WTC11 (cell line): ENCODE measurements at regions not wholly inside any gene's neighbourhood (a gene's known extent, or its start where the extent isn't known, plus 50 kb on each side); places are given as distances from the start of the nearest gene placed in this dataset.

ENCODE experiments used
- ATAC-seq: fragments of 200-7000 bp; cut with Tn5 transposase; 2 replicates; pipeline ENCODE4 v1.10.0; 2021; ENCODE audit warnings: mild to moderate bottlenecking, moderate library complexity
- CTCF ChIA-PET: fragments of 300-600 bp; sonication (Branson Sonifier 250); formaldehyde crosslinking; loops from one replicate; lab custom pipeline; 2021; ENCODE audit warnings: antibody characterized with exemption; lab: Charles Lee
- POLR2A ChIA-PET: fragments of 350-600 bp; sonication (Branson Sonifier 250); formaldehyde crosslinking; loops from one replicate; lab custom pipeline; 2021; ENCODE audit warnings: antibody characterized with exemption; lab: Charles Lee
- DNase-seq: peaks from one replicate; pipeline ENCODE4 v3.0.0; 2021; ENCODE audit warnings: low spot score
- H3K27ac Mint-ChIP-seq: 2 replicates; pipeline ENCODE4 v1.8.0; 2021; ENCODE audit warnings: mixed read lengths
- H3K27me3 Mint-ChIP-seq: 2 replicates; pipeline ENCODE4 v1.8.0; 2021; ENCODE audit warnings: low read depth, mild to moderate bottlenecking, moderate library complexity, mixed read lengths
- H3K36me3 Mint-ChIP-seq: 2 replicates; pipeline ENCODE4 v1.8.0; 2021; ENCODE audit warnings: mixed read lengths
- H3K4me1 Mint-ChIP-seq: 2 replicates; pipeline ENCODE4 v1.8.0; 2022; ENCODE audit warnings: mixed read lengths
- H3K4me3 Mint-ChIP-seq: 2 replicates; pipeline ENCODE4 v1.8.0; 2021; ENCODE audit warnings: mild to moderate bottlenecking, moderate library complexity, mixed read lengths
- H3K9me3 Mint-ChIP-seq: 2 replicates; pipeline ENCODE4 v1.8.0; 2021; ENCODE audit warnings: mixed read lengths
- ARID4B ChIP-seq: sonication (generic); formaldehyde crosslinking; IDR thresholded peaks from 2 replicates; pipeline ENCODE4 v1.8.0; 2023; ENCODE audit warnings: missing genetic modification reagents, mild to moderate bottlenecking, borderline replicate concordance
- ATF1 ChIP-seq: sonication (generic); formaldehyde crosslinking; IDR thresholded peaks from 2 replicates; pipeline ENCODE4 v1.8.1; 2023; ENCODE audit warnings: mild to moderate bottlenecking, moderate library complexity, missing genetic modification reagents
- ATF3 ChIP-seq: sonication (generic); formaldehyde crosslinking; conservative IDR thresholded peaks from 2 replicates; pipeline ENCODE4 v1.8.1; 2022; ENCODE audit warnings: mild to moderate bottlenecking, missing genetic modification reagents
- E2F4 ChIP-seq: sonication (generic); formaldehyde crosslinking; IDR thresholded peaks from 2 replicates; pipeline ENCODE4 v1.8.1; 2022; ENCODE audit warnings: low read depth, mild to moderate bottlenecking, moderate library complexity, missing genetic modification reagents, borderline replicate concordance
- ETV6 ChIP-seq: sonication (generic); formaldehyde crosslinking; IDR thresholded peaks from 2 replicates; pipeline ENCODE4 v1.8.1; 2022; ENCODE audit warnings: mild to moderate bottlenecking, missing genetic modification reagents
- FOXJ3 ChIP-seq: sonication (generic); formaldehyde crosslinking; IDR thresholded peaks from 2 replicates; pipeline ENCODE4 v1.9.0; 2021; ENCODE audit warnings: missing genetic modification reagents, mild to moderate bottlenecking, borderline replicate concordance
- FOXK1 ChIP-seq: sonication (generic); formaldehyde crosslinking; IDR thresholded peaks from 2 replicates; pipeline ENCODE4 v1.8.0; 2022; ENCODE audit warnings: mild to moderate bottlenecking, moderate library complexity, missing genetic modification reagents
- GRHL2 ChIP-seq: fragments of 250-450 bp; sonication (Bioruptor Pico); IDR thresholded peaks from 2 replicates; pipeline ENCODE4 v1.8.0; 2022; ENCODE audit warnings: mild to moderate bottlenecking, moderate library complexity; ENCODE audit not compliant: insufficient replicate concordance, severe bottlenecking
- MLX ChIP-seq: sonication (generic); formaldehyde crosslinking; IDR thresholded peaks from 2 replicates; pipeline ENCODE4 v1.8.1; 2023; ENCODE audit warnings: mild to moderate bottlenecking, missing genetic modification reagents, moderate library complexity
- SOX15 ChIP-seq: fragments of 250-450 bp; sonication (Bioruptor Pico); IDR thresholded peaks from 2 replicates; pipeline ENCODE4 v1.9.0; 2021; ENCODE audit warnings: mild to moderate bottlenecking
- TEAD4 ChIP-seq: sonication (generic); formaldehyde crosslinking; IDR thresholded peaks from 2 replicates; pipeline ENCODE4 v1.8.0; 2022; ENCODE audit warnings: mild to moderate bottlenecking, missing genetic modification reagents
- USF2 ChIP-seq: sonication (generic); formaldehyde crosslinking; IDR thresholded peaks from 2 replicates; pipeline ENCODE4 v1.8.1; 2023; ENCODE audit warnings: mild to moderate bottlenecking, missing genetic modification reagents, moderate library complexity
- ZNF121 ChIP-seq: sonication (generic); formaldehyde crosslinking; IDR thresholded peaks from 2 replicates; pipeline ENCODE4 v1.8.0; 2023; ENCODE audit warnings: missing genetic modification reagents
- ZNF512 ChIP-seq: sonication (generic); formaldehyde crosslinking; IDR thresholded peaks from 2 replicates; pipeline ENCODE4 v1.8.1; 2022; ENCODE audit warnings: missing genetic modification reagents, borderline replicate concordance
- ZNF532 ChIP-seq: fragments of 250-450 bp; sonication (Bioruptor Pico); IDR thresholded peaks from 2 replicates; pipeline ENCODE4 v1.9.0; 2021; ENCODE audit warnings: mild to moderate bottlenecking, borderline replicate concordance

GRCh38 chr5:57917004-57917403 is 434.4 kb upstream of the ACTBL2 start:
- TF ChIP-seq ZNF512 (CRISPR knock-in tag) (no peak), E2F4 (no peak)

GRCh38 chr5:57915536-57915935 is 432.9 kb upstream of the ACTBL2 start:
- ATAC-seq (no peak), DNase-seq (no peak)
- Mint-ChIP-seq H3K36me3 (no peaks in the 10 kb centered on the region), H3K9me3 (peaks cover 6% of the 10 kb centered on the region), H3K27me3 (no peaks in the 10 kb centered on the region), H3K27ac (no peak overlapping the region), H3K4me1 (peaks cover 6% of the 10 kb centered on the region; the same call in 1 of the 2 replicates), H3K4me3 (no peak overlapping the region)
- POLR2A ChIA-PET, result no interaction called here
- TF ChIP-seq ATF1 (CRISPR knock-in tag) (no peak), MLX (no peak), ZNF532 (CRISPR knock-in tag) (no peak), TEAD4 (CRISPR knock-in tag) (no peak), USF2 (CRISPR knock-in tag) (no peak), FOXJ3 (no peak)
- CTCF ChIA-PET, result no interaction called here

More at GRCh38 chr5:57917004-57917403, 434.4 kb upstream of the ACTBL2 start:
- POLR2A ChIA-PET, result no interaction called here
- H3K27me3 Mint-ChIP-seq, result no peaks in the 10 kb centered on the region
- H3K4me1 Mint-ChIP-seq, result peaks cover 6% of the 10 kb centered on the region; the same call in 1 of the 2 replicates
- CTCF ChIA-PET, result no interaction called here
- no peak overlapping the region for H3K27ac Mint-ChIP-seq
- H3K4me3 Mint-ChIP-seq, result no peak overlapping the region
- DNase-seq (no peak), ATAC-seq (no peak)
- H3K9me3 Mint-ChIP-seq, result peaks cover 14% of the 10 kb centered on the region
- H3K36me3 Mint-ChIP-seq, result peaks cover 4% of the 10 kb centered on the region; the same call in 1 of the 2 replicates

- Mint-ChIP-seq H3K9me3 (no peaks in the 10 kb centered on the region), H3K36me3 (no peaks in the 10 kb centered on the region), H3K27me3 (no peaks in the 10 kb centered on the region), H3K27ac (no peak overlapping the region), H3K4me3 (no peak overlapping the region), H3K4me1 (peaks cover 6% of the 10 kb centered on the region; the same call in 1 of the 2 replicates)
- ChIA-PET POLR2A (no interaction called here), CTCF (no interaction called here)
- no peak for DNase-seq
- TF ChIP-seq GRHL2 (CRISPR knock-in tag) (no peak), ARID4B (CRISPR knock-in tag) (no peak), SOX15 (CRISPR knock-in tag) (no peak), ATF3 (CRISPR knock-in tag) (no peak), FOXK1 (CRISPR knock-in tag) (no peak), ETV6 (CRISPR knock-in tag) (no peak), ZNF121 (CRISPR knock-in tag) (no peak)
- ATAC-seq, result no peak
These were observed 428.8 kb upstream of the ACTBL2 start for GRCh38 chr5:57911438-57911837.
